ENCODE measurements at regions not wholly inside any gene's neighbourhood (a gene's known extent, or its start where the extent isn't known, plus 50 kb on each side); places are given as distances from the start of the nearest gene placed in this dataset.
"Not testable (repeated sequence)": the region's sequence is repeated elsewhere in the genome, so short reads cannot be mapped to it uniquely, and the experiment has no call there.

GRCh38 chr16:47976636-47977210 is 179.1 kb downstream of the ABCC12 start:
- TF ChIP-seq CTCF (IDR thresholded peaks at IDR 0.05) (no peak), EP300 (IDR thresholded peaks at IDR 0.05) (no peak), POLR2A (IDR thresholded peaks at IDR 0.05; ENCODE audit: low read depth) (no peak), POLR2AphosphoS5 (IDR thresholded peaks at IDR 0.05) (no peak)
- Histone ChIP-seq H3K4me3 (no peak overlapping the region), H3K9me3 (no peaks in the 10 kb centered on the region), H3K36me3 (no peaks in the 10 kb centered on the region), H3K27me3 (peaks cover 0 to 10% (median 0%) of the 10 kb centered on the region in 4 donors), H3K4me1 (peaks cover 0 to 4% (median 0%) of the 10 kb centered on the region in 4 donors), H3K27ac (replicated peaks in 1 of 4) (no peak overlapping the region)
- 47% methylated on average over 12 of the region's 12 CpGs for WGBS
- intact Hi-C loops (cut with DNase I), result no loop called here
- peak; percentile 81 for DNase-seq (ENCODE audit: extremely low spot score)

GRCh38 chr16:47974971-47975370 is 180.8 kb downstream of the ABCC12 start:
- H3K36me3 ChIP-seq; H3K27me3 ChIP-seq; H3K4me1 ChIP-seq; H3K27ac ChIP-seq (replicated peaks in 1 of 4); H3K9me3 ChIP-seq; H3K4me3 ChIP-seq; intact Hi-C loops (cut with DNase I): not testable (repeated sequence)
- WGBS, result 95% methylated on average over 5 of the region's 5 CpGs
- peak; percentile 42 for DNase-seq (ENCODE audit: extremely low spot score)

- Histone ChIP-seq H3K4me1 (peaks cover 0 to 3% (median 0%) of the 10 kb centered on the region in 4 donors), H3K36me3 (no peaks in the 10 kb centered on the region), H3K4me3 (no peak overlapping the region), H3K27me3 (peaks cover 0 to 10% (median 0%) of the 10 kb centered on the region in 4 donors), H3K27ac (replicated peaks in 1 of 4) (no peak overlapping the region), H3K9me3 (no peaks in the 10 kb centered on the region)
- TF ChIP-seq POLR2A (IDR thresholded peaks at IDR 0.05; ENCODE audit: low read depth) (no peak), CTCF (IDR thresholded peaks at IDR 0.05) (no peak), POLR2AphosphoS5 (IDR thresholded peaks at IDR 0.05) (no peak), EP300 (IDR thresholded peaks at IDR 0.05) (no peak)
- peak; percentile 60 for DNase-seq (ENCODE audit: extremely low spot score)
- WGBS, result 82% methylated on average over 7 of the region's 7 CpGs
- intact Hi-C loops (cut with DNase I), result no loop called here
These were observed 182.2 kb downstream of the ABCC12 start for GRCh38 chr16:47973552-47973951.

- Histone ChIP-seq H3K4me1 (no peaks in the 10 kb centered on the region), H3K4me3 (no peak overlapping the region), H3K27me3 (peaks cover 0 to 10% (median 0%) of the 10 kb centered on the region in 4 donors), H3K36me3 (no peaks in the 10 kb centered on the region), H3K9me3 (no peaks in the 10 kb centered on the region), H3K27ac (replicated peaks in 1 of 4) (no peak overlapping the region)
- intact Hi-C loops (cut with DNase I), result no loop called here
- 72% methylated on average over 6 of the region's 6 CpGs for WGBS
- peak; percentile 10 for DNase-seq (ENCODE audit: extremely low spot score)
- no peak for TF ChIP-seq POLR2AphosphoS5 (IDR thresholded peaks at IDR 0.05)
- no peak for TF ChIP-seq POLR2A (IDR thresholded peaks at IDR 0.05; ENCODE audit: low read depth)
- no peak for TF ChIP-seq CTCF (IDR thresholded peaks at IDR 0.05)
- no peak for TF ChIP-seq EP300 (IDR thresholded peaks at IDR 0.05)
These were observed 183.4 kb downstream of the ABCC12 start for GRCh38 chr16:47972246-47972985.

- Histone ChIP-seq H3K27ac (replicated peaks in 1 of 4) (no peak overlapping the region), H3K27me3 (peaks cover 0 to 6% (median 0%) of the 10 kb centered on the region in 4 donors), H3K4me3 (no peak overlapping the region), H3K9me3 (no peaks in the 10 kb centered on the region), H3K36me3 (no peaks in the 10 kb centered on the region), H3K4me1 (no peaks in the 10 kb centered on the region)
- intact Hi-C loops (cut with DNase I), result no loop called here
- 48% methylated on average over 2 of the region's 2 CpGs for WGBS
- TF ChIP-seq POLR2AphosphoS5 (IDR thresholded peaks at IDR 0.05), result no peak
- no peak for TF ChIP-seq EP300 (IDR thresholded peaks at IDR 0.05)
- no peak for TF ChIP-seq CTCF (IDR thresholded peaks at IDR 0.05)
- no peak for TF ChIP-seq POLR2A (IDR thresholded peaks at IDR 0.05; ENCODE audit: low read depth)
- DNase-seq (ENCODE audit: extremely low spot score), result peak; percentile 29
These were observed 184.6 kb downstream of the ABCC12 start for GRCh38 chr16:47971225-47971624.

Data from esophagus muscularis mucosa (tissue), 4 donors.